ENCODE measurements at regions not wholly inside any gene's neighbourhood (a gene's known extent, or its start where the extent isn't known, plus 50 kb on each side); places are given as distances from the start of the nearest gene placed in this dataset.

DNA sequence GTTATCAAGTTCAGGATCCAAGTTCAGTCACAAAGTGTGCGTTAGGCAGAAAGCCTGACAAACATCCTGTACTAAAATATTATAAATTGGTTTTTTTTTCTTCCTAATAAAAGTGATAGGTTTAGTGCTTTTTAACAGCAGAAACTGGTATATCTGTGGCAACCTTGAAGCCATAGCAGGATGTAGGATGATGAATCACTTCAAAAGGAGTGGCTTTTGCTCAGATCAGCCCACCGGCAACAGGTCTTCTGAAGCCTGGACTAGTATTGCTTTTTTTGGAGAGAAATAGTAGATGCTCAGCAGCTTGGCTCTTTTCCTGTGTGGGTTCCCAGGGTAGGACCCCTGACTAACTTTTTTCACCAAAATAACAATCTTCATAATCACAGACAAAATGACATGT lies 190.8 kb downstream of the EPM2A start:
- TF ChIP-seq, protein P1, sequence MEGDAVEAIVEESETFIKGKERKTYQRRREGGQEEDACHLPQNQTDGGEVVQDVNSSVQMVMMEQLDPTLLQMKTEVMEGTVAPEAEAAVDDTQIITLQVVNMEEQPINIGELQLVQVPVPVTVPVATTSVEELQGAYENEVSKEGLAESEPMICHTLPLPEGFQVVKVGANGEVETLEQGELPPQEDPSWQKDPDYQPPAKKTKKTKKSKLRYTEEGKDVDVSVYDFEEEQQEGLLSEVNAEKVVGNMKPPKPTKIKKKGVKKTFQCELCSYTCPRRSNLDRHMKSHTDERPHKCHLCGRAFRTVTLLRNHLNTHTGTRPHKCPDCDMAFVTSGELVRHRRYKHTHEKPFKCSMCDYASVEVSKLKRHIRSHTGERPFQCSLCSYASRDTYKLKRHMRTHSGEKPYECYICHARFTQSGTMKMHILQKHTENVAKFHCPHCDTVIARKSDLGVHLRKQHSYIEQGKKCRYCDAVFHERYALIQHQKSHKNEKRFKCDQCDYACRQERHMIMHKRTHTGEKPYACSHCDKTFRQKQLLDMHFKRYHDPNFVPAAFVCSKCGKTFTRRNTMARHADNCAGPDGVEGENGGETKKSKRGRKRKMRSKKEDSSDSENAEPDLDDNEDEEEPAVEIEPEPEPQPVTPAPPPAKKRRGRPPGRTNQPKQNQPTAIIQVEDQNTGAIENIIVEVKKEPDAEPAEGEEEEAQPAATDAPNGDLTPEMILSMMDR (IDR thresholded peaks at IDR 0.05), result no peak
- no peak for TF ChIP-seq POLR2A (IDR thresholded peaks at IDR 0.05)
